Lower lobe of right lung (tissue), 2 donors: ENCODE measurements at regions not wholly inside any gene's neighbourhood (a gene's known extent, or its start where the extent isn't known, plus 50 kb on each side); places are given as distances from the start of the nearest gene placed in this dataset.
A peak's percentile ranks its signal among the peaks of the same experiment; 100 is the strongest.

Experiments
- ATAC-seq, 2 donors: fragments of 200-7000 bp; cut with Tn5 transposase; one replicate each; pipeline ENCODE4 v1.9.1; 2020 to 2022; ENCODE audit warnings: mild to moderate bottlenecking in 2 of 2, moderate library complexity in 2 of 2
- DNase-seq: peaks from one replicate; pipeline ENCODE4 v3.0.0-alpha.2; 2020
- H3K27ac ChIP-seq: fragments of 200-600 bp; one replicate; pipeline ENCODE4 v1.8.0; 2022
- H3K27me3 ChIP-seq: fragments of 200-600 bp; one replicate; pipeline ENCODE4 v1.8.0; 2022; ENCODE audit warnings: low read depth
- H3K36me3 ChIP-seq: fragments of 200-600 bp; one replicate; pipeline ENCODE4 v1.8.0; 2022; ENCODE audit warnings: mild to moderate bottlenecking
- H3K4me1 ChIP-seq: fragments of 200-600 bp; one replicate; pipeline ENCODE4 v1.8.0; 2022
- H3K4me3 ChIP-seq: fragments of 200-600 bp; one replicate; pipeline ENCODE4 v1.8.0; 2022; ENCODE audit warnings: mild to moderate bottlenecking
- H3K9me3 ChIP-seq: fragments of 200-600 bp; one replicate; pipeline ENCODE4 v1.8.0; 2022
- CTCF ChIP-seq: fragments of 200-600 bp; IDR thresholded peaks from one replicate; pipeline ENCODE4 v1.8.0; 2022; ENCODE audit warnings: antibody characterized with exemption, mild to moderate bottlenecking
- intact Hi-C: fragments of 100-400 bp; cut with DNase I; formaldehyde crosslinking; loops from one replicate; pipeline ENCODE4 v1.11.0; 2022
- donor health status: DM: no; HTN: yes; CAD: no; lungs with severe emphysema.

- Histone ChIP-seq H3K27ac (no peak overlapping the region), H3K4me3 (no peak overlapping the region), H3K36me3 (no peaks in the 10 kb centered on the region), H3K9me3 (no peaks in the 10 kb centered on the region), H3K27me3 (no peaks in the 10 kb centered on the region), H3K4me1 (no peaks in the 10 kb centered on the region)
- no peak for TF ChIP-seq CTCF
- ATAC-seq (peak; percentile 12 to 38), DNase-seq (no peak)
- intact Hi-C loops = no loop called here
These were observed 352.0 kb downstream of the NUF2 start for GRCh38 chr1:163673759-163674151.

DNA sequence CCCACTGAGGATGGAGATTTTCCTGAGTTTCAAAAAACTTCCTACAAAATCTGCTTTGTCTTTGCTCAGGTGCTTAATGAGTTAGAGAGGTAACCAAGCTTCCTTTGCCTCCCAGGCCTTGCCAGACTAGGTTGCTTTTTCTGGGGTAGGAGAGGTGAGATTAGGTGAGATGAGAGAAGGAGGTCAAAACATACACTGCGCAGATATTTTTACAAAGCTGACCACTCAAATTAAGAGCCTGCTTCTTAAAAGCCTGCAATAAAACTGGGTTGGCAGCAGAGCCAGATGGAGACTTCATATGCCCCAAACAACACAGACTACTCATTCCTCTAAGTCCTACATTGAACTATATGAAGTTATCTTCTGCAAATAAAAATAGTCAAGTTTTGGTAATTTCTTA, 352.5 kb downstream of the NUF2 start:
- DNase-seq (no peak), ATAC-seq (no peak)
- intact Hi-C loops = no loop called here
- Histone ChIP-seq H3K4me3 (no peak overlapping the region), H3K36me3 (no peaks in the 10 kb centered on the region), H3K4me1 (no peaks in the 10 kb centered on the region), H3K27ac (no peak overlapping the region), H3K9me3 (no peaks in the 10 kb centered on the region), H3K27me3 (no peaks in the 10 kb centered on the region)
- no peak for TF ChIP-seq CTCF

DNA sequence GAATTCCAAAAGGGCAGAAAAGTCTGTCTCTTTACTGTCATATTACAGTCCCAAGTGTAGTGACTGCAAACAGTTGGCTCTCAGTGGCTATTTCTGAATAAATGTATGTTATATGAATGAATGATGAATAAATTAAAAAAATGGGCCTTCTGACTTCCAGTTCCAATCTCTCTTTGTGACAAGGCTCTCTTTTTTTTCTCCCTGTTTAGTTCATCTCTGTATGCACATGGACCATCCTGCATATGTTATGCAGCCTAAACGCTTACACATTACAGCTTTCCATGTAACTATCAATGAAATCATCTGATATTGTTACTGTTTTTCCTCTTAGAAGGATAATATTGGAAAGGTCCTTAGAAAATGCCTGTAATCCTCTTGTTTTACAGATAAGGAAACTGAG, 363.0 kb downstream of the NUF2 start:
- Histone ChIP-seq H3K4me1 (no peaks in the 10 kb centered on the region), H3K9me3 (peaks cover 3% of the 10 kb centered on the region), H3K36me3 (no peaks in the 10 kb centered on the region), H3K27me3 (no peaks in the 10 kb centered on the region), H3K4me3 (no peak overlapping the region), H3K27ac (no peak overlapping the region)
- intact Hi-C loops = no loop called here
- ATAC-seq = no peak
- DNase-seq = no peak
- no peak for TF ChIP-seq CTCF

- no peak overlapping the region for H3K27ac ChIP-seq
- intact Hi-C loops = no loop called here
- no peaks in the 10 kb centered on the region for H3K4me1 ChIP-seq
- TF ChIP-seq CTCF = no peak
- no peaks in the 10 kb centered on the region for H3K9me3 ChIP-seq
- H3K36me3 ChIP-seq = no peaks in the 10 kb centered on the region
- no peaks in the 10 kb centered on the region for H3K27me3 ChIP-seq
- ATAC-seq (no peak), DNase-seq (no peak)
- no peak overlapping the region for H3K4me3 ChIP-seq
These were observed 370.5 kb downstream of the NUF2 start for GRCh38 chr1:163692266-163692665.

GRCh38 chr1:163697137-163697536, 375.4 kb downstream of the NUF2 start:
- H3K4me1 ChIP-seq = no peaks in the 10 kb centered on the region
- H3K4me3 ChIP-seq = no peak overlapping the region
- intact Hi-C loops = no loop called here
- DNase-seq (no peak), ATAC-seq (no peak)
- TF ChIP-seq CTCF = no peak
- H3K9me3 ChIP-seq = no peaks in the 10 kb centered on the region
- no peaks in the 10 kb centered on the region for H3K36me3 ChIP-seq
- no peak overlapping the region for H3K27ac ChIP-seq
- no peaks in the 10 kb centered on the region for H3K27me3 ChIP-seq

DNA sequence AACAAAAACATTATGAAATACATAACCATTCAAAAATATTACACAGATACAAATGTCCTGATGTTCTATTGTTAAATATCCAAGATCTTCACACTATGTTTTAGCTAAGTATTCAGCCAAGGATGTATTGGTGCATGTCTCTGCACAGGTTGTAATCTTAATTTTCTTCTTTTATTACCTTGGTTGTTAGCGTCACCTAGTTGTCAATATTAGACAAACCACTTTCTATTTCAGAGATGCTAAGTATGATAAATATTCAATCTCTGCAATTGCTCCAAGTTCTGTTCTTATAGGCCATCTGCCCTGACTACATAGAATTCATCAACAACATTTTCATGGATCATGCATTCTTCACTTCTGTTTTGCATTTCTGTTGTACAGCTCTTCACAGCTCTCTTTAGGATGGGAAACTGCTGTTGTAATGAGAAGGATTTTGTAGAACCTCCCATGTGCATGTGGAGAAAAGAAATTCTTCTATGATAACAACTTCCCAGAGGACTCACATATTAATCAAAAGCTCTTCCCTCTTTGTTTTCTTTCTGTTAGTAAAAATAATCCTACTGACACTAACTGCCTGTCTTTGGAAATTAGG, 380.1 kb downstream of the NUF2 start:
- ATAC-seq (no peak), DNase-seq (no peak)
- intact Hi-C loops = no loop called here
- H3K4me3 ChIP-seq = no peak overlapping the region
- H3K27me3 ChIP-seq = no peaks in the 10 kb centered on the region
- no peaks in the 10 kb centered on the region for H3K36me3 ChIP-seq
- H3K27ac ChIP-seq = no peak overlapping the region
- H3K9me3 ChIP-seq = no peaks in the 10 kb centered on the region
- H3K4me1 ChIP-seq = no peaks in the 10 kb centered on the region
- TF ChIP-seq CTCF = no peak
